Skin of body (tissue), 1 donor: ENCODE measurements at regions not wholly inside any gene's neighbourhood (a gene's known extent, or its start where the extent isn't known, plus 50 kb on each side); places are given as distances from the start of the nearest gene placed in this dataset.
"Not testable (repeated sequence)": the region's sequence is repeated elsewhere in the genome, so short reads cannot be mapped to it uniquely, and the experiment has no call there.

Experiments used
- DNase-seq: peaks from one replicate; lab custom pipeline; 2025; lab: John Stamatoyannopoulos, UW

GRCh38 chr12:3420693-3421092, 70.3 kb upstream of the PRMT8 start:
- DNase-seq: no peak

GRCh38 chr12:3421191-3421978, 69.6 kb upstream of the PRMT8 start:
- DNase-seq: no peak

- not testable (repeated sequence) for DNase-seq
These were observed 66.2 kb upstream of the PRMT8 start for GRCh38 chr12:3424796-3425195.

DNA sequence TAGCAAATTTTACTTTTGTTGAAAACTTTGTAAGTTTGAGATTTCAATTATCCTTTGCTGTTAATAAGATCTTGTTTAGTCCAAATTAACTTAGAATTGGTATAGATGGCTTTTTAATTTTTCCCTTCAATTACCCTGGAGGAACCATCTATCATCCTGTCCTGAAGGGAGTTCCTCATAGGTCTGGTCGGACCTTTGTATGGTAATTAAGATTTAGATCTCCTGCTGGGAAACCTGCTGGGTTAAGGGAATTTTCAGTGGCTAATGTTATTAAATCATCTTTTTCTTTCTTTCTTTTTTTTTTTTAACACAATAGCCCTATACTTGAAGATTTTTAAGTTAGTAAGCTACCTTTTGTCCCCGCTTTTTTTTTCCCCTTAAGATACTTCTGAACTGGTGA, 63.0 kb upstream of the PRMT8 start:
- no peak for DNase-seq

- no peak for DNase-seq
These were observed 62.4 kb upstream of the PRMT8 start for GRCh38 chr12:3428631-3429030.

GRCh38 chr12:3429523-3429922, 61.5 kb upstream of the PRMT8 start:
- not testable (repeated sequence) for DNase-seq

GRCh38 chr12:3431686-3432085, 59.3 kb upstream of the PRMT8 start:
- no peak for DNase-seq

DNA sequence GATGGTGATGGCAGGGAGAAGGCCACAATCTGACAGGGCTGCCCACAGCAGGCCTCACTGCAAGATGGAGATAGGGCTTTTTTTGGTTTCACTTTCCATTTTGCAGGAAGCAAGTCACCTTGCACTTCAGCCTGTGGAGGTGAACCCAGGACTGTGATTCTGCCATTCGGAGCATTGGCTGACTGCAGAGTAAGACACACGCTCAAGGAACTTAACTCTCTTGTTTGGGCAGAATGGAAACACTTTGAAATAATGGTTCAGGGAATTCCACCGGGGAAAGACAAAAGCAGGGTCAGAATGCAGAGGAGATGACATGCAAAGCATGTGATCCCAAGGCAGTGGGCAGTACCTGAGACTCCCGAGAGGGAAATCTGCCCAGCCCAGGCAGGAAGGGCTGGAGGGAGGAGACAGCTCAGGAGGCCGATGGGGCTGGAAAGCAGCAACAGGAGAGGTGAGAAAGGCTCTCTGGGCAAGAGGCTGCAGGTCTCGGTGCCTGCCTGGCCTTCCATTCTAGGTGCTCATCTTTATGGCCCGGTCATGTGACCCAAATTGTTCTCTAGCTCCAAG, 58.7 kb upstream of the PRMT8 start:
- DNase-seq: no peak

DNA sequence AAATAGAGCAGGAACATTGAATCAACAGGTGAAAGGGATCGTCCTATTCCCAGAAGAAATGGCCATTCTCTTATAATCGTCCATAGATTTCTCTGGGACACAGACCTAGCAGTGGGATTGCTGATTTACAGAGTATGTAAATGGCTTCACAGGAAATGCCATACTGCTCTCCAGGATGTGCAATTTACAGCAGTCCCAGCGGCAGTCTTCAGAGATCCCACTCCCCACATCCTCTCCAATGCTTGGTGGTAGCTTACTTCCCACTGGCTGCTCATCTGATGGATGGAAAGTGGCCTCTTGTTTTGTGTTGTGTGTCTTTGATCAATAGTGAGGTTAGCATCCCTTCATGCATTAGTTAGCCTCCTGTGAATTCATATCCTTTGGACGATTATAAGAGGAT, 58.1 kb upstream of the PRMT8 start:
- no peak for DNase-seq

DNA sequence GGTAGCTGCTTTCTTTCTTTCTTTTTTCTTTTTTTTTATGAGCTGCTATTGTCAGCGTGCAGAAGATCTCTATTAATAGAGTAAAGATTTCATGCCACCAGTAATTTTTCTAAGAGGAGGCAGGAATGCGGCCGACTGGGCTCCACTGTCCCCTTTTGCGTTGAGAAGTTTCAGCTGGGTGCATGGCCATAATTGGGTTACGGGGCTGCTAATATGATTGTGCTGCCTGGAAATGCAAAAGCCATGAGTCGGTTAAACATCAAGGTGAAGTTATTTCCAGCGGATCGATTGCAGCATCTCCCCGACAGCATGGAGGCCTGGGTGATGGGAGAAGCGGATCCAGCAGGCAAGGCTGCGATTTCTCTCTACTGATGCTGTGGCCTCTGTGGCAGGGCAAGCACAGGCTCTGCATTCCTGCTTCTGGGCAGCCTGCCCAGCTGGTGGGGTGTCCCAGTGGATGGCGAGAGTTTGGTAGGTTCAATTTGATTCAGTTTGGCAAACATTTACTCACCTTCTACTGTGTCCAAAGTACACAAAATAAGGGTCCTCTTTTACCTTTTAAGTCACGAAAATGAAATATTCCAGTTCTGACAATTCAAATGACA, 54.4 kb upstream of the PRMT8 start:
- DNase-seq: no peak

DNA sequence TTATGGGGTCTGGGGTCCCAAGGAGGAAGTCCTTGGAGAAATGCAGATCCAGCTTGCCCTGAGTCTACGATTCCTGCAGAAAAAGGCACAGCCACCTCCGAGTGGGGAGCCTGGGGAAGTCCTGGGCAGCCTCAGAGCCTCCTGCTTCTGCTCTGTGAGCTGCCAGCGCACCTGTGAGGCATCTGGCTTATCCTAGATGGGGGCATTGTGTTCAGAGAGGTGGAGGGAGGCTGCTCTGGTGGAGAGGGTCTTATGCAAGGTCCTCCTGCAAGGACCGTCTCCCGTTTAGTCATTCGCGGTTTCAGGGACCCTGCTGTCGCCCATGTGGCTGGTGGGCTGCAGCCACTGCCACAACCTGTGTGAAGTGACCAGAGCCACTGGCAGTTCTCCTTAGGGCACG, 53.0 kb upstream of the PRMT8 start:
- no peak for DNase-seq

DNA sequence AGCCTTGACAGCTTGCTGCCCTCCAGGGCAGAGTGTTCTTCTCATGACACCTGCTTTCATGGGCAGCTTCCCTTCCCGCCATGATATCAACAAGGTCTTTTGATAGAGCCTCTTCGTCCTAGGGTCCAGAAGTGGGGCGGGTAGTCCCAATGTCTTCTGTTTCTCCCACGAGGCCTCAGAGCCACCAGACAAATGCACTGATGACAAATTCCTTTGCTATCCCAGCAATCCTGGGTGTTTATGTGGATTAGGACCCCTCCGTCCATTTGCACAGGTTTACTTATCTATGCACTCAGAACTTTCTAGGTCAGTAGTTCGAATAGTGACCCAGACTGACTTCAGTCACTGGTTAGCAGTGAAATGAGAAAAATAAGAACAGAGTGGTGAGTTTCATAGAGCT, 52.6 kb upstream of the PRMT8 start:
- no peak for DNase-seq
